ENCODE measurements at regions not wholly inside any gene's neighbourhood (a gene's known extent, or its start where the extent isn't known, plus 50 kb on each side); places are given as distances from the start of the nearest gene placed in this dataset.

- WGBS, result 55% methylated on average over 4 of the region's 4 CpGs
- H3K27ac ChIP-seq (replicated peaks in 1 of 4), result no peak overlapping the region
- TF ChIP-seq POLR2AphosphoS5 (IDR thresholded peaks at IDR 0.05), result no peak
- no peak for TF ChIP-seq EP300 (IDR thresholded peaks at IDR 0.05)
- no peak for TF ChIP-seq CTCF (IDR thresholded peaks at IDR 0.05)
- no peak for TF ChIP-seq POLR2A (IDR thresholded peaks at IDR 0.05; ENCODE audit: low read depth)
Measured at GRCh38 chr18:22493940-22494339, 76.2 kb upstream of the CTAGE1 start.

GRCh38 chr18:22494771-22495170 lies 77.1 kb upstream of the CTAGE1 start:
- no peak overlapping the region for H3K4me3 ChIP-seq
- peak overlapping the region in 2 of 4 donors; percentile 30 to 50 for H3K27ac ChIP-seq (replicated peaks in 1 of 4)
- peaks cover 0 to 16% (median 10%) of the 10 kb centered on the region in 4 donors for H3K4me1 ChIP-seq
- peaks cover 0 to 3% (median 0%) of the 10 kb centered on the region in 4 donors for H3K9me3 ChIP-seq
- DNase-seq (ENCODE audit: extremely low spot score), result no peak
- intact Hi-C loops (cut with DNase I), result no loop called here
- TF ChIP-seq POLR2A (IDR thresholded peaks at IDR 0.05; ENCODE audit: low read depth), result no peak
- no peak for TF ChIP-seq EP300 (IDR thresholded peaks at IDR 0.05)
- no peak for TF ChIP-seq CTCF (IDR thresholded peaks at IDR 0.05)
- peak in 1 of 2 donors; percentile 56 for TF ChIP-seq POLR2AphosphoS5 (IDR thresholded peaks at IDR 0.05)
- no peaks in the 10 kb centered on the region for H3K36me3 ChIP-seq
- no peaks in the 10 kb centered on the region for H3K27me3 ChIP-seq
- WGBS, result 26% methylated on average over 2 of the region's 2 CpGs

More at GRCh38 chr18:22493940-22494339, 76.2 kb upstream of the CTAGE1 start:
- Histone ChIP-seq H3K27me3 (no peaks in the 10 kb centered on the region), H3K4me3 (no peak overlapping the region), H3K9me3 (peaks cover 0 to 3% (median 0%) of the 10 kb centered on the region in 4 donors), H3K36me3 (no peaks in the 10 kb centered on the region), H3K4me1 (peaks cover 0 to 20% (median 10%) of the 10 kb centered on the region in 4 donors)
- DNase-seq (ENCODE audit: extremely low spot score), result no peak
- intact Hi-C loops (cut with DNase I), result no loop called here

- DNase-seq (ENCODE audit: extremely low spot score), result no peak
- H3K36me3 ChIP-seq, result no peaks in the 10 kb centered on the region
- H3K27me3 ChIP-seq, result no peaks in the 10 kb centered on the region
- no peak for TF ChIP-seq POLR2A (IDR thresholded peaks at IDR 0.05; ENCODE audit: low read depth)
- TF ChIP-seq EP300 (IDR thresholded peaks at IDR 0.05), result no peak
- TF ChIP-seq POLR2AphosphoS5 (IDR thresholded peaks at IDR 0.05), result no peak
- TF ChIP-seq CTCF (IDR thresholded peaks at IDR 0.05), result no peak
- intact Hi-C loops (cut with DNase I), result no loop called here
- H3K4me3 ChIP-seq, result no peak overlapping the region
- peaks cover 0 to 14% (median 9%) of the 10 kb centered on the region in 4 donors for H3K4me1 ChIP-seq
- no peak overlapping the region for H3K27ac ChIP-seq (replicated peaks in 1 of 4)
- peaks cover 0 to 3% (median 0%) of the 10 kb centered on the region in 4 donors for H3K9me3 ChIP-seq
Measured at GRCh38 chr18:22499421-22499820, 81.7 kb upstream of the CTAGE1 start.

- Histone ChIP-seq H3K4me3 (no peak overlapping the region), H3K9me3 (no peaks in the 10 kb centered on the region), H3K36me3 (no peaks in the 10 kb centered on the region), H3K4me1 (peaks cover 8 to 14% (median 10%) of the 10 kb centered on the region in 4 donors), H3K27me3 (no peaks in the 10 kb centered on the region), H3K27ac (replicated peaks in 1 of 4) (peak overlapping the region; percentile 26 to 55 (median 46))
- 53% methylated on average over 3 of the region's 3 CpGs for WGBS
- peak; percentile 68 to 81 for TF ChIP-seq POLR2AphosphoS5 (IDR thresholded peaks at IDR 0.05)
- no peak for TF ChIP-seq POLR2A (IDR thresholded peaks at IDR 0.05; ENCODE audit: low read depth)
- intact Hi-C loops (cut with DNase I), result no loop called here
- DNase-seq (ENCODE audit: extremely low spot score), result no peak
Measured at GRCh38 chr18:22503803-22504202, 86.1 kb upstream of the CTAGE1 start.

GRCh38 chr18:22504251-22505030 lies 86.7 kb upstream of the CTAGE1 start:
- TF ChIP-seq EP300 (IDR thresholded peaks at IDR 0.05) (no peak), POLR2AphosphoS5 (IDR thresholded peaks at IDR 0.05) (no peak), POLR2A (IDR thresholded peaks at IDR 0.05; ENCODE audit: low read depth) (no peak), CTCF (IDR thresholded peaks at IDR 0.05) (no peak)
- no peaks in the 10 kb centered on the region for H3K36me3 ChIP-seq
- WGBS, result 76% methylated on average over 2 of the region's 2 CpGs
- H3K4me1 ChIP-seq, result peaks cover 8 to 14% (median 10%) of the 10 kb centered on the region in 4 donors
- no peaks in the 10 kb centered on the region for H3K9me3 ChIP-seq
- H3K27me3 ChIP-seq, result no peaks in the 10 kb centered on the region
- intact Hi-C loops (cut with DNase I), result no loop called here
- peak overlapping the region; percentile 26 to 55 (median 46) for H3K27ac ChIP-seq (replicated peaks in 1 of 4)
- DNase-seq (ENCODE audit: extremely low spot score), result no peak
- H3K4me3 ChIP-seq, result no peak overlapping the region
